H1 (cell line): ENCODE measurements at regions not wholly inside any gene's neighbourhood (a gene's known extent, or its start where the extent isn't known, plus 50 kb on each side); places are given as distances from the start of the nearest gene placed in this dataset.

ENCODE experiments used
- CTCF ChIP-seq, 3 experiments: IDR thresholded peaks; 1 replicate in 2 of 3; 2 replicates in 1 of 3; pipeline versions ENCODE4 v1.5.1 to v1.6.1; 2011; ENCODE audit warnings: low read length in 3 of 3, mild to moderate bottlenecking in 3 of 3, inconsistent platforms in 2 of 3, low read depth in 1 of 3, moderate library complexity in 1 of 3; ENCODE audit not compliant: insufficient read depth in 1 of 3; ENCODE audit errors: control extremely low read depth in 1 of 3
- USF2 ChIP-seq: IDR thresholded peaks from 2 replicates; pipeline ENCODE4 v1.6.1; 2011; ENCODE audit warnings: low read length, improper control_type of control experiment

GRCh38 chr11:43579919-43580276, 100.6 kb upstream of the HSD17B12 start (continued):
- TF ChIP-seq CTCF (IDR thresholded peaks at IDR 0.05; ENCODE audit: control extremely low read depth in 1 of 3, insufficient read depth in 1 of 3, low read depth in 1 of 3, low read length in 3 of 3): no peak
- no peak for TF ChIP-seq USF2
